Fibroblast of peridontal ligament (primary cell): ENCODE measurements at regions not wholly inside any gene's neighbourhood (a gene's known extent, or its start where the extent isn't known, plus 50 kb on each side); places are given as distances from the start of the nearest gene placed in this dataset.

ENCODE experiments used
- DNase-seq: peaks from one replicate; pipeline ENCODE4 v3.0.0-alpha.2; 2010; ENCODE audit errors: extremely low read depth

DNA sequence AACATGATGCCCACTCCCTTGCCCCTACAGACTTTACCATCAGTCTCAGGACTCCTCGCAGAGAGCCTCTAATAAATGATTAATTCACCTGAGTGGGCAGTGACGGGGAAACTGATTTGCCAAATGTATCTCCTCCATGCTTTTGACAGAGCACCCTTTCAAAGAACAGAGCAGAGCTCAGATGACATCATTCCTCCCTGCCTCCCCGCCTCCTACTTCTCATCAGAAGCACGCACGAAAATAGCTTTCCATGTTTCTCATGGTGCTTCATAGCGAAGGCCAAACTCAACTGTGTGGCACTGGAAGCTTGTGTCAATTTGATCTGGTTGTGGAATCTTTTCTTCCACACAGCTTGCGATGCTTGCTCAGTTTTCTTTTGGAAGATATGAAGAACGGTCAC, 442.5 kb downstream of the RPS24 start:
- DNase-seq = no peak

- no peak for DNase-seq
Observed at GRCh38 chr10:78476844-78477243, 443.2 kb downstream of the RPS24 start.

DNA sequence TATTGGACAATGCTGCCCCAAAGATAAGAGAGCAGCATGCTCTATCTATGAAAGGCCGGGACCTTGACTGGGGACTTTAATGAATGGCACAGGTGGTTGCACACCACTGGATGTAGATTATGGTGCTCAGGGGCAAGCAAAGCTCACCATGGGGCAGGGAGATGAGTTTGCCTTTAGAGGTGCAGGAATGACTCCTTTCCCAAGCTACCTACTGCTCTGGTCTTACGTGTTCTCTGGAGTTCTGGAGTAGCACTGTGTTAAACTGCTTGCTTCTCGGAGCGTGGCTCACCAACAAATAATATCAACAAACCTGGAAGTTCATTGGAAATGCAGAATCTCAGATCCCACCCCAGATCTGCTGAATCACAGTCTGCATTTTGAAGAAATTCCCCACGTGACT, 445.3 kb downstream of the RPS24 start:
- DNase-seq = no peak

DNA sequence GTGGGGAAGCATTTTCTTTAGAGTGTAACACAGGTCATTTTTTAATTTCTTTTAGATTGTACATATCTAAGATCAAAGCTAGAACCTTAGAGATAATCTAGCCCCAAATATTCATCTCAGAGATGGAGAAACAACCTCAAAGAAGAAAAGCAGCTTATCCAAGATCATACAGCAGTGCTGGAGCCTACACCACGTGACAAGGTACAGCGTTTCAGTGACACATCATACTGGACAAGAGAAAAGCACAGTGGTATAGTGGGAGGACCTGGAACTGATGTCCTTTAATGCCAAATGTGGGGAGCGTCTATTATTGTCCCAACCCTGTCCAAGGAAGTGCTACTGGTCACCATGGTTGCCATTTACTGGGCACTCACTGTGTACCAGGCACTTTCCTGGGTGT, 445.8 kb downstream of the RPS24 start:
- no peak for DNase-seq

- no peak for DNase-seq
Observed at GRCh38 chr10:78481842-78482241, 448.2 kb downstream of the RPS24 start.

- DNase-seq = no peak
Observed at GRCh38 chr10:78483641-78484040, 450.0 kb downstream of the RPS24 start.

DNA sequence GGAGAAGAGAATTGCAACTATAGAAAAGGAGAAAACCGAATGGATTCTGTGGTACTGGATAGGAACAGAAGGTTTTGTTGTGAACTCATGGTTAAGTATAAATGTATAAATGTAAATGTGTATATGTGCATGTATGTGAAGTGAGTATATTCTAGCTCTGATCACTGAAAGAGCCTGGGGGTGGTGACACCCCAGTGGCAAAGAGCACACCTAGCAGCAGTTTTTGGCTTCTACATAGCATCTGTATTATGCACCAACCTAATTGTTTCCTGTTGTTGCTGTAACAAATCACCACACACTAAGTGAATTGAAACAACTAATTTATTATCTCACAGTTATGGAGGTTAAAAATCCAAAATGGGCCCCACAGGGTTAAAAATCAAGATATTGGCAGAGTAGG, 455.4 kb downstream of the RPS24 start:
- DNase-seq = no peak

DNA sequence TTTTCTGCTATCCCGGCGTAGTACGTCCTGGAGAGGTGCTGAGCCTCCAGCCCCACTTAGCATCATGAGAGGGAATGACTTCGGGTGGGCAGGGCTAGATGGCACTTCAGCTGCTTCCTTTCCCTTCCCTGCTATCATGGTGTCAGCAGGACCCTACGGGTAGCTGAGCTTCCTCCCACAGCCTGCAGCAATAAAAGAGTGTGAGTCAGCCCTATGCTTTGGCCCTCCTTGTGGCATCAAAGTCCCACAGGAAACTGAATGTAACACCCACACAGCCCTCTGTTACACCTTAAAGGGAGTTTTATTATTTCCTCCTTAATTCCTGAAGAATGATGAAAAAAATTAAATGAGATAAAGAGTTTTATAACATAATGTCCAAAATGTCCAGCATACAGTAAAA, 458.1 kb downstream of the RPS24 start:
- no peak for DNase-seq

GRCh38 chr10:78492424-78492823, 458.8 kb downstream of the RPS24 start:
- DNase-seq = no peak

GRCh38 chr10:78494179-78494578, 460.5 kb downstream of the RPS24 start:
- peak; percentile 50 for DNase-seq

- DNase-seq = peak; percentile 34
Observed at GRCh38 chr10:78502210-78502936, 468.7 kb downstream of the RPS24 start.

- no peak for DNase-seq
Observed at GRCh38 chr10:78504181-78504580, 470.5 kb downstream of the RPS24 start.

GRCh38 chr10:78505657-78506056, 472.0 kb downstream of the RPS24 start:
- no peak for DNase-seq

- no peak for DNase-seq
Observed at GRCh38 chr10:78506614-78507013, 473.0 kb downstream of the RPS24 start.

DNA sequence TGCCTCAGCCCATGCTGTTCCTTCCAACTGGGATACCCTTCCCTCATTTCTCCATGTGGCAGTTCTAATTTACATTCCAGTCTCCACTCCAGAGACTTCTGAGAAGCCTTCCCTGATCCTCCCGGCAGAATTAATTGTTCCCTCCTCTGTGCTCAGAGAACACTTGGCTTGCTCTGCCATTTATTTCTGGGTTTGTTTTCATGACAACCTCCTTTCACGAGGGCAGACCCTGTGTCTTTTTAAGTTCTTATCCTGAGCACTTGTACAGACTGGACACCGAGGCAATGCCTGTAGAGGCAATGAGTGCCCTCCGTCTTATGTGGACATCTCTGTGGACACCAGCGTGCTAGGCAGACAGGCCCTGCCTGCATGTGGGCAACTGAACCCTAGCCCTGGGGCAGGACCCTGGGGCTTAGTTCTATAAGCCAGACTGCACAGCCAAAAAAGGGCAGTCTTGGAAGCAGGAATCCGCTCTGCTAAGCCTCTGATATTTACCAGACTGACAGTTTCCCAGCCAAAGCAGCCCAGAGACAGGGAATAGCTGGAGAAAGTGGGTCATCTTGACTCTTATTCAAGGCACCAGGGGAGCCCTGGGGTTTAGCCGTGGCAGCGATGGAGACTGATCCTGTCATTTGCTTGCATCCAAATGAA, 474.0 kb downstream of the RPS24 start:
- no peak for DNase-seq

GRCh38 chr10:78508955-78509748, 475.5 kb downstream of the RPS24 start:
- no peak for DNase-seq

DNA sequence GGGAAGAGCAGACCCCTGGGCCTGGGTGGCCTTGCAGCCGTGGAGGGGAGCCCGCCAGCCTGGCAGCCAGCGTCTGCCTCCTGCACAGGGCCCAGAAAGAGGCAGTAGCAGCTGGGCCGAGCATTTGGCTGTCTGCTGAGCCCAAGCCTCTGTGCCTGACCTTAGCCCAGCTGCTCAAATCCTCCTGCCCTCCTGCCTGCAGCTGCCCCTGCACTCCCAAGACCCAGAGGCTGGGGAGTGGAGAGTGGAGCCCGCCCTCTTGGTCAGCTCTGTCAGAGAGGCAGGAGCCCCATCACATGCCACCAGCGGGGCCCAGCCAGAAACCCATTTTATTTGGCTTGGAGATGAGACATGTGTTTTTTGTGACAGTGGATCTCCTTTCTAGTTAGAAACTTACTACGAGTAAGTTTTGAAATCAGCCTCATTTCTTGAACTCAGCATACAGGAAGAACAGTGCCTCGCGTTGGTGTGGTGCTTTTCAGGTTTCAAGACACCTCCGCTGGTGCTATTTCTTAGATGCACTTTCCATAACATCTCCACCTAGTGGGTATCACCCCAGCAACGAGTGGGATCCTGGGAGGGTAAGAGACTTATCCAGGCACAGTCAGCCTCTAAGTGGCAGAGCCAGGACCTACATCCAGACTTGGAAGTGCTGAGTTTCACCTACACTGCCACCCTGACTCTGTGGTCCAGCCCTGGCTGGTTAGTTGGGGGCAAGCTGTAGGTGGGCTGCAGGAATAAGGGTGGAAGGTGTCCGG, 477.1 kb downstream of the RPS24 start:
- DNase-seq = no peak

DNA sequence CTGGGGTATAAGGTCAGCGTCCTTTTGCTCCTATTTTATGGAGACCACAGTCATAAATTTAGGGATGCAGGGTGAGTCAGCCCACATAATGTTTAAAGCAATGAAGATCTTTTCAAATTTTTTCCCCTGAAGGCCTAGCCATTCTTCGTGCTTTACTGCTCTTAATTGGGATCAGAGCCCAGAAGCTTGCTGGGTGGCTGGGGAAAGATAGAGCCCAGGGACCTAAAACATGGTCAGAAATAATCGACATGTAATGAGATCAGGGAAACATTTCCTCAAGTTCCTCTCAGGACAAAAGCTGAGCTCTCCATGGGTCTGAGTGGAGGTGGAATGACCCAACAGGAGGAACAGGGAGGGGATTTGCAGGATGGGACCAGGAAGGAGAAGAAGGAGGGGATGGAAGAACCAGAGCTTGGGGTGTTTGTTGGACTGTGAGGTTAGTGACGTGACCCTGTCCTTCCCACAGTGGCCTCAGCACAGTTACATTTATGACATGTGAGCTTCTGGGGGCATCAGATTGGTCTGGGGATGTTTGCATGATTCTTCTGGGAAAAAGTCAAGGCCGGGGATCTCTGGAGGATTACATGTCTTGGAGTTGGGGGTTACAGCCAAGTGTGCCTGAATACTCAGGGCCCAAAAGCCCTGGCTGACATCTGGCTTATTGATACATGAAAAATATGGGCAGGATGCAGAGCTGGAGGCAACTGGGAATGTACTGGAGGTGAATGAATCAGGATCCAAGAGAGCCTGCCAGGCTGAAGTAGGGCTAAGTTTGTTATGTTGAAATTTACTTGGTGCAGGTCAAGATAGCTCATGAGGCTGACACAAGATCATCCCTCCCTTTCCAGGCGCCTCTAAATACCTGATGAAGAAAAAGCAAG, 477.9 kb downstream of the RPS24 start:
- peak; percentile 61 for DNase-seq

DNA sequence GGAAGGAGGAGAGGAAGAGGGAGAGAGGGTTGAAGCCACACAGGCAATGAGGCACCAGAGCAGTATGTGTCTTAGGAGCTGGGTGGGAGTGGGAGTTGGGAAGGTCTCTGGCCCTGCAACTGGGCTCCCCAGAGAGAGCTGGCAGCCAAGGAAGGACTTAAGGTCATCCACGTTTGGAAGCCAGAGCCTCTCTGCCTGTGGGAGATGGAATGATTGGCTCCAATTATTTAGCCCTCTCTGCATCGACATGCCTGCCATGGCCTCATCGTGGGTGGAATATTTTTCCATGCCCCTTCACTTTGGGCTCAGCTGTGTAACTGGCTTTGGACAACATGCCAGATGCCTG, 478.5 kb downstream of the RPS24 start:
- DNase-seq = no peak

DNA sequence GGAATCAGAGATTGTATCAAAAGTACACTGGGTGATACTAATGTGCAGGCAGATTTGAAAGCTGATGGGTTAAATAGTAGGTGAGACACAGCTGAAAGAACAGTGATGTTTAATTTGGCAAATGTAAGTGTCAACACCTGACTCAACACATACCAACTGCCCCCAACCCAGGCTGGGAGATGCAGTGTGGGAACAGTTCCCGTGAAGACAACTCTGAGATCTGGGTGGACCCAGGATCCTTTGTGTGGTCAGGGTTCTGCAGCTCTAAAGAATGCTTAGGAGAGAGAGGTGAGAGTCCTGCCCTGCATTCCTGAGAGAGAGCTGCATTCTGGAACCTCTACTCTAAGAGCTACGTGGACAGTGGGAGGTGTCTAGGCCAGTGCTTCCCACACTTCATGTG, 479.7 kb downstream of the RPS24 start:
- DNase-seq = no peak

GRCh38 chr10:78513986-78514385, 480.3 kb downstream of the RPS24 start:
- DNase-seq = no peak
